Kidney (tissue), 13 donors: ENCODE measurements at regions not wholly inside any gene's neighbourhood (a gene's known extent, or its start where the extent isn't known, plus 50 kb on each side); places are given as distances from the start of the nearest gene placed in this dataset.

Experiments
- DNase-seq, 5 donors: peaks; one replicate each; pipeline ENCODE4 v3.0.0-alpha.2; 2013 to 2020
- FAIRE-seq: peaks from 2 replicates; lab custom pipeline; 2012; peaks lifted over from hg19 to GRCh38; lab: Jason Lieb, UNC
- H3K27ac ChIP-seq, 2 donors: one replicate each; pipeline ENCODE4 v1.7.0; 2013; ENCODE audit warnings: low read depth in 2 of 2, low read length in 2 of 2, inconsistent platforms in 1 of 2
- H3K27me3 ChIP-seq: one replicate; pipeline ENCODE4 v1.7.1; 2013; ENCODE audit warnings: low read length, inconsistent platforms; ENCODE audit not compliant: control insufficient read depth, insufficient read depth
- H3K36me3 ChIP-seq, 3 donors: one replicate each; pipeline versions ENCODE4 v1.7.0 to v1.7.1; 2013; ENCODE audit warnings: low read length in 3 of 3, control low read depth in 1 of 3, inconsistent platforms in 1 of 3; ENCODE audit not compliant: insufficient read depth in 3 of 3, control insufficient read depth in 2 of 3
- H3K4me1 ChIP-seq, 3 donors: one replicate each; pipeline versions ENCODE4 v1.7.0 to v1.7.1; 2013; ENCODE audit warnings: low read length in 3 of 3, inconsistent platforms in 1 of 3, low read depth in 1 of 3; ENCODE audit not compliant: control insufficient read depth in 2 of 3, insufficient read depth in 2 of 3
- H3K4me3 ChIP-seq, 3 donors: one replicate each; pipeline versions ENCODE4 v1.7.0 to v1.8.1; 2013; ENCODE audit warnings: low read length in 3 of 3, control low read depth in 1 of 3, inconsistent platforms in 1 of 3
- H3K9ac ChIP-seq, 3 donors: one replicate each; pipeline versions ENCODE4 v1.7.0 to v1.7.1; 2013; ENCODE audit warnings: low read length in 3 of 3, control low read depth in 1 of 3, inconsistent platforms in 1 of 3
- H3K9me3 ChIP-seq, 3 donors: one replicate each; pipeline versions ENCODE4 v1.7.0 to v1.7.1; 2013; ENCODE audit warnings: low read length in 3 of 3, control low read depth in 1 of 3, inconsistent platforms in 1 of 3; ENCODE audit not compliant: control insufficient read depth in 2 of 3, insufficient read depth in 1 of 3
- CTCF ChIP-seq: IDR thresholded peaks from 3 replicates; pipeline ENCODE4 v1.5.1; 2012; ENCODE audit warnings: mild to moderate bottlenecking, moderate library complexity, borderline replicate concordance; ENCODE audit not compliant: insufficient read depth; ENCODE audit errors: extremely low read depth
- intact Hi-C: fragments of 100-400 bp; cut with DNase I; formaldehyde crosslinking; loops from one replicate; pipeline ENCODE4 v1.11.1; 2022
- donor health status: control.
- donor health status: control.
- donor health status: control.
- donor health status: control.
- donor health status: control.
- donor health status: DM: yes; HTN: yes; CAD: no.
- donor health status: Normal renal cell carcinoma (clear cell type).

DNA sequence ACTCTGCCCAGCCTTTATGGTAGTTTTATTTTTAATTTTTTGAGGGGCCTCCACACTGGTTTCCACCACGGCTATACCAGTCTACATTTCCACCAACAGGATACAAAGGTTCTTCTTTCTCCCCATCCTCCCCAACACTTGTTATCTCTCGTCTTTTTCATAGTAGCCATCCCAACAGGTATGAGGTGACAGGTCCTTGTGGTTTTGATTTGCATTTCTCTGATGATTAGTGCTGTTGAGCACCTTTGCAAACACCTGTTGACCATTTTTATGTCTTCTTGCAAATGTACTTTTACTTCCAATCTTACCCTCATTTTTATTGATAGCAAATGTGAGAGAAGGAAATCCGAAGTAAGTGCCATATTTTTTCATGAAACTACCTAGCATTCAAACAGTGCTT lies 195.4 kb upstream of the PREP start:
- H3K27me3 ChIP-seq: no peaks in the 10 kb centered on the region
- H3K9ac ChIP-seq: no peak overlapping the region
- peaks cover 0 to 4% (median 2%) of the 10 kb centered on the region in 3 donors for H3K4me1 ChIP-seq
- no peak overlapping the region for H3K27ac ChIP-seq
- DNase-seq (no peak), FAIRE-seq (no peak)
- H3K9me3 ChIP-seq: no peaks in the 10 kb centered on the region
- intact Hi-C loops: no loop called here
- H3K36me3 ChIP-seq: no peaks in the 10 kb centered on the region
- TF ChIP-seq CTCF: no peak
- H3K4me3 ChIP-seq: no peak overlapping the region

GRCh38 chr6:105596284-105596755 lies 193.4 kb upstream of the PREP start:
- Histone ChIP-seq H3K27me3 (no peaks in the 10 kb centered on the region), H3K9ac (no peak overlapping the region), H3K4me1 (peaks cover 0 to 4% (median 2%) of the 10 kb centered on the region in 3 donors), H3K27ac (no peak overlapping the region), H3K36me3 (no peaks in the 10 kb centered on the region), H3K9me3 (no peaks in the 10 kb centered on the region), H3K4me3 (no peak overlapping the region)
- no peak for TF ChIP-seq CTCF
- DNase-seq (no peak), FAIRE-seq (peak; percentile 55)
- intact Hi-C loops: no loop called here

GRCh38 chr6:105595829-105596228 lies 192.9 kb upstream of the PREP start:
- FAIRE-seq (no peak), DNase-seq (no peak)
- TF ChIP-seq CTCF: no peak
- Histone ChIP-seq H3K4me3 (no peak overlapping the region), H3K4me1 (peaks cover 0 to 4% (median 2%) of the 10 kb centered on the region in 3 donors), H3K36me3 (no peaks in the 10 kb centered on the region), H3K27me3 (no peaks in the 10 kb centered on the region), H3K27ac (no peak overlapping the region), H3K9ac (no peak overlapping the region), H3K9me3 (no peaks in the 10 kb centered on the region)
- intact Hi-C loops: no loop called here

DNA sequence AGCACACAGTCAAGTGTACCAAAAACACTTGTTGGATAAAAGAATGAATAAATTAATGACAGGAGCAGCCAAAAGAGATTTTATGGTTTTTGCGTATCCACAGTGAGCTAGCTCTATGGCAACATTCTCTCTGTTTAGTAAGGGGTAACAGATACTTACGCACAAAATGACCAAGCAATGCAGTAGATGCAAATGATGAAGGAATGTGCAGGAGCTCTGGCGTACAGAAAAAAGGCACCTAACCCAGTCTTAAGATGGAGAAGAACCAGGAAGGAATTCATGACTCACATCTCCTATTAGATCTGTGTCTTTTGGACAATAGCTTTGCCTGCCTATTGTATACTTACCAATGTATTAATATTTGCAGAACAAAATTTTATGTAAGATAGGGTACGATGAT lies 191.9 kb upstream of the PREP start:
- Histone ChIP-seq H3K9me3 (no peaks in the 10 kb centered on the region), H3K4me1 (peaks cover 0 to 4% (median 2%) of the 10 kb centered on the region in 3 donors), H3K9ac (no peak overlapping the region), H3K36me3 (no peaks in the 10 kb centered on the region), H3K27me3 (no peaks in the 10 kb centered on the region), H3K27ac (no peak overlapping the region), H3K4me3 (no peak overlapping the region)
- DNase-seq (no peak), FAIRE-seq (no peak)
- TF ChIP-seq CTCF: no peak
- intact Hi-C loops: no loop called here
